Astrocyte of the spinal cord (primary cell): ENCODE measurements at regions not wholly inside any gene's neighbourhood (a gene's known extent, or its start where the extent isn't known, plus 50 kb on each side); places are given as distances from the start of the nearest gene placed in this dataset.
"Not testable (repeated sequence)": the region's sequence is repeated elsewhere in the genome, so short reads cannot be mapped to it uniquely, and the experiment has no call there.

Experiments
- DNase-seq: peaks from one replicate; pipeline ENCODE4 v3.0.0; 2011; ENCODE audit warnings: low read depth, low spot score
- H3K4me3 ChIP-seq: 2 replicates; pipeline ENCODE4 v1.5.1; 2011; ENCODE audit warnings: low read depth, mild to moderate bottlenecking, low read length, moderate library complexity
- in situ Hi-C: cut with HindIII; loops from 2 replicates; pipeline ENCODE4 v1.10.0; 2017; ENCODE audit warnings: low sequenced_read_pairs
- TF ChIP-seq, protein P1 (sequence below): IDR thresholded peaks from 2 replicates; pipeline ENCODE4 v1.5.1; 2012; ENCODE audit warnings: low read depth, mild to moderate bottlenecking, low read length, inconsistent platforms

DNA sequence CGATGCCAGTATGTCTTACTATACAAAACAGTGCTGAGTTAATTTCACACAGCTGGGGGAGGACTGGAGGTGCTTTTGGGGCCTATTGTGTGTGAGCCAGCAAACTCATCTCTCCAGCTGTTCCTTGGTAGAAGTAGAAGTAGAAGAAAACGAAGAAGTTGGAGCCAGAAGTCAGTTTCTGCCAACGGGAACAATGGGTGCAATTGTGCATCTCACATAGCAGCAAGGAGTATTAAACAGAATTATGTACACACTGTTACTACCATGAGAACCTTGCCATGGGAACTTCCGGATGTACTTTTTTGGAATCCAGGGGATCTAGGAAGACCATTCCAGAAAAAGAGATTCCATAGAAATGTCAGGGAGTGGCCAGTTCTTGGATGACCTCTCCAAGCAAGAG is 88.6 kb downstream of the VCPKMT start:
- TF ChIP-seq, protein P1, sequence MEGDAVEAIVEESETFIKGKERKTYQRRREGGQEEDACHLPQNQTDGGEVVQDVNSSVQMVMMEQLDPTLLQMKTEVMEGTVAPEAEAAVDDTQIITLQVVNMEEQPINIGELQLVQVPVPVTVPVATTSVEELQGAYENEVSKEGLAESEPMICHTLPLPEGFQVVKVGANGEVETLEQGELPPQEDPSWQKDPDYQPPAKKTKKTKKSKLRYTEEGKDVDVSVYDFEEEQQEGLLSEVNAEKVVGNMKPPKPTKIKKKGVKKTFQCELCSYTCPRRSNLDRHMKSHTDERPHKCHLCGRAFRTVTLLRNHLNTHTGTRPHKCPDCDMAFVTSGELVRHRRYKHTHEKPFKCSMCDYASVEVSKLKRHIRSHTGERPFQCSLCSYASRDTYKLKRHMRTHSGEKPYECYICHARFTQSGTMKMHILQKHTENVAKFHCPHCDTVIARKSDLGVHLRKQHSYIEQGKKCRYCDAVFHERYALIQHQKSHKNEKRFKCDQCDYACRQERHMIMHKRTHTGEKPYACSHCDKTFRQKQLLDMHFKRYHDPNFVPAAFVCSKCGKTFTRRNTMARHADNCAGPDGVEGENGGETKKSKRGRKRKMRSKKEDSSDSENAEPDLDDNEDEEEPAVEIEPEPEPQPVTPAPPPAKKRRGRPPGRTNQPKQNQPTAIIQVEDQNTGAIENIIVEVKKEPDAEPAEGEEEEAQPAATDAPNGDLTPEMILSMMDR, result no peak
- H3K4me3 ChIP-seq, result no peak overlapping the region
- no peak for DNase-seq
- in situ Hi-C loops, result no loop called here

DNA sequence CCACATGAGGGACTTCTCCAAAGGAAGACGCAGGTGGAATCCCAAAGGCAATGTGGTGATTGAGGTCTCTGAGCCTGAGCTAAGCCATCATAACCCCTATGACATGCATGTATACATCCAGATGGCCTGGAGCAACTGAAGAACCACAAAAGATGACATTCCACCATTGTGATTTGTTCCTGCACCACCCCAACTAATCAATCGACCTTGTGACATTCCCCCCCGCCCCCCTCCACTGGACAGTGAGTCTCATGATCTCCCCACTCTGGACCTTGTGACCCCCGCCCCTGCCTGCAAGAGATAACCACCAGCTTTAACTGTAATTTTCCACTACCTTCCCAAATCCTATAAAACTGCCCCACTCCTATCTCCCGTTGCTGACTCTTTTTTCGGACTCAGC is 87.9 kb downstream of the VCPKMT start:
- DNase-seq, result no peak
- TF ChIP-seq, protein P1, result no peak
- in situ Hi-C loops, result no loop called here

DNA sequence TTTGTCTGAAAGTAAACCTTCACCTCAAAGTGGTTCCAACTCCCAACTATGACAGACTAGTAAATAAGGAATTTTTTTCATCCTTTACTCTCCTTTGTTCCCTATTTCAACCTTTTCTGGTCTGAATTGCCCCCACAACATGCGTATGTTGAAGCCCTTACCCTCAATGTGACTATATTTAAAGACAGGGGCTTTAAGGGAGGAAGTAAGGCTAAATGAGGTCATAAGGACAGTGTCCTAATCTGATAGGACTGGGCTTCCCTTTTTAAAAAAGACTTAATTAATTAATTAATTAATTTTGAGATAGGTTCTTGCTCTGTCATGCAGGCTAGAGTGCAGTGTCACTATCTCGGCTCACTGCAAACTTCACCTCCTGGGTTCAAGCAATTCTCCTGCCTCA is 86.3 kb downstream of the VCPKMT start:
- DNase-seq, result no peak
- in situ Hi-C loops, result no loop called here
- TF ChIP-seq, protein P1, result no peak
- H3K4me3 ChIP-seq, result no peak overlapping the region

More for the DNA sequence above, 87.9 kb downstream of the VCPKMT start:
- H3K4me3 ChIP-seq, result no peak overlapping the region

DNA sequence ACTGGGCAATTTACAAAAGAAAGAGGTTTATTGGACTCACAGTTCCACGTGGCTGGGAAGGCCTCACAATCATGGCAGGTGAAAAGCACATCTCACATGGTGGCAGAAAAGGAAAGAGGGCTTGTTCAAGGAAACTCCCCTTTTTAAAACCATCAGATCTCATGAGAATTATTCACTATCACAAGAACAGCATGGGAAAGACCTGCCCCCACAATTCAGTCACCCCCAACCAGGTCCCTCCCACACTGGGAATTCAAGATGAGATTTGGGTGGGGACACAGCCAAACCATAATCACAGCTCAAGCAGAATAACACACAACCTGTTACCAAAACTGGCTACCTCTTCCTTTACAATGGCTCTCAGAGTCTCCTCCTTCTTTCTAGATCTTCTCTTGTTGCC is 85.5 kb downstream of the VCPKMT start:
- DNase-seq, in situ Hi-C loops, H3K4me3 ChIP-seq: not testable (repeated sequence)

DNA sequence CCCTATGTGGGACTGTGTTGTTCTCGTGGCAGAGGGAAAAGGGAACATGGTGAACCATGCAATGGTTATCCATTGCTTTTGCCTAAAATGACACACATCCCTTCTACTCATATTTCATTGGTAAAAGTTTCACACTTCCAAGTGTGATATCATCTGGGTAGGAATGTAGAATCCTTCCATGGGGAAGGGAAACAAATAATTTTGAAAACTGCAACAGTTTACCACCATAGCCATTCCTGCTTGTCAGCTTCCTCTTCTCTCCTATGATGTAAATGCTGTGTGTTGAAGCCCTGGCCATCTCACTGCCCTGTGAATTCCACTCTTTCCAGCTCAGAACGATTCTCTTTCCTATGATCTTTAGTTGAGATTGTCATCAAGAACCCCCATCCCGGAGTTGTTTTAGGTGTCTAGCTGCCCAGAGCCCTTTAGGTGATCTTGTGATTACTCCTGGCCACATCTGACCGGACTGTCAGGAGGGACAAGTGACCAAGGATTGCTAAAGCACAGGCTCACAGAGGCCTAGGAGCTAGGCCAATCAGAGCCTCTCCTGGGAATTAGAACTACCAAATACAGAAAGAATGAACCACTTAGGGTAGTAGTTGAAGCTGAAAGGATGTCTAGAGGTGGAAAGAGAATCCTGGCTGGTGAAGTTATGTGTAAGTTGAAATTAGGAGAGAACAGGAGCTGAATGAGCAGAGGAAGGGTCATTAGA is 84.6 kb downstream of the VCPKMT start:
- H3K4me3 ChIP-seq, result no peak overlapping the region
- peak; percentile 24 for DNase-seq
- TF ChIP-seq, protein P1, result no peak
- in situ Hi-C loops, result no loop called here

DNA sequence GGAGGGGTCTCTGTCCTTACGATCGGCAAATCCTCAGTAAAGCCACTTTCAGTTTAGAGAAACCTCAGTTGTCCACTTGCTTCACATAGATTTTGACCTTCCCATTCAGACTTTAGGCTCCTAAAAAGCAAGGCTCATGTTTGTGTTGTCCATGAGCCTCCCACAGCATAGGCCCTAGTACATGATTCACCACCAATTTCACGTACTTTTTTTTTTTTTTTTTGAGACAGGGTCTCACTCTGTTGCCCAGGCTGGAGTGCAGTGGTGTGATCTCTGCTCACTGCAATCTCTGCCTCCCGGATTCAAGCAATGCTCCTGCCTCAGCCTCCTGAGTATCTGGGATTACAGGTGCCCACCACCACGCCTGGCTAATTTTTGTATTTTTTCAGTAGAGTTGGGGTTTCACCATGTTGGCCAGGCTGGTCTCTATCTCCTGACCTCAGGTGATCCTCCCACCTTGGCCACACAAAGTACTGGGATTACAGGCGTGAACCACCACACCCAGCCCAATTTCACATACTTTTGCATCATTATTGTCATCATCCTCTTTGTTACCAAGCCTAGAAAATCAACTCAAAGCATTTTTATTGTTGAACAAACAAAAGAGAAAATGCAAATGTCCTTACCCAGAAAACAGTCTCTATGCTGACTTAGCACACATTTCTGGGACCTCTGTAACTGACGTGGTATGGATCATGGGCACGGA is 83.8 kb downstream of the VCPKMT start:
- in situ Hi-C loops, DNase-seq, H3K4me3 ChIP-seq: not testable (repeated sequence)

DNA sequence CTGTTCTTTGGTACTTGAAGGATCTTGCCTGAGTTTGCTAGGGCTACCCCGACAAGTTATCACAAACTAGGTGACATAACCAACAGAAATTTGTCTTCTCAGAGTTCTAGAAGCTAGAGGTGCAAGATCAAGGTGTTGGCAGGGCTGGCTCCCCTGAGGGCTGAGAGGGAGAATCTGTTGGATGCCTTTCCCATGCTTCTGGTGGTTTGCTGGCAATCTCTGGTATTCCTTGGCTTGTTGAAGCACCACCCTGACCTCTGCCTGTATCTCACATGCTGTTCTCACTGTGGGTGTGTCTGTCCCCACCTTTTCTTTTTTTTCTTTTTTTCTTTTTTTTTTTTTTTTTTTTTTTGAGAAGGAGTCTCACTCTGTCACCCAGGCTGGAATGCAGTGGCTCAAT is 81.2 kb downstream of the VCPKMT start:
- in situ Hi-C loops, result no loop called here
- H3K4me3 ChIP-seq, result no peak overlapping the region
- DNase-seq, result no peak
- TF ChIP-seq, protein P1, result no peak
